Endothelial cell of umbilical vein (primary cell): ENCODE measurements at regions not wholly inside any gene's neighbourhood (a gene's known extent, or its start where the extent isn't known, plus 50 kb on each side); places are given as distances from the start of the nearest gene placed in this dataset.

Experiments used
- BruUV-seq: library from RNA; stranded (reverse); fragments of 400-500 nt; replicated peaks from 2 replicates; lab custom pipeline; 2021; lab: Mats Ljungman, UMichigan
- CTCF ChIA-PET: fragments of 300-600, 350-600 bp; sonication (Branson Sonifier 250); formaldehyde crosslinking; loops from one replicate; lab custom pipeline; 2021; ENCODE audit warnings: antibody characterized with exemption, inconsistent platforms; lab: Charles Lee
- POLR2A ChIA-PET: fragments of 300-600, 350-600 bp; sonication (Branson Sonifier 250); formaldehyde crosslinking; loops from one replicate; lab custom pipeline; 2021; ENCODE audit warnings: antibody characterized with exemption, inconsistent platforms; lab: Charles Lee
- DNase-seq: peaks from one replicate; pipeline ENCODE4 v3.0.0-alpha.2; 2011; ENCODE audit warnings: low read depth, low spot score
- FAIRE-seq: peaks from 2 replicates; lab custom pipeline; 2011; peaks lifted over from hg19 to GRCh38; lab: Jason Lieb, UNC
- H2AFZ ChIP-seq: 2 replicates; pipeline ENCODE4 v1.6.0; 2012; ENCODE audit warnings: low read depth, low read length, control low read depth, inconsistent platforms
- H3K27ac ChIP-seq: 2 replicates; pipeline ENCODE4 v1.5.1; 2011; ENCODE audit warnings: low read depth, mild to moderate bottlenecking, control low read depth, low read length, moderate library complexity; ENCODE audit not compliant: insufficient read depth
- H3K27me3 ChIP-seq, 2 experiments: 2 replicates each; pipeline versions ENCODE4 v1.6.0 to v1.6.1; 2011; ENCODE audit warnings: low read length in 2 of 2, mixed read lengths in 1 of 2; ENCODE audit not compliant: control insufficient read depth in 2 of 2, insufficient read depth in 2 of 2
- H3K36me3 ChIP-seq, 2 experiments: 2 replicates in 1 of 2; 3 replicates in 1 of 2; pipeline ENCODE4 v1.5.1; 2011; ENCODE audit warnings: low read length in 2 of 2, mild to moderate bottlenecking in 1 of 2, moderate library complexity in 1 of 2; ENCODE audit not compliant: control insufficient read depth in 2 of 2, insufficient read depth in 2 of 2; ENCODE audit errors: extremely low read depth in 1 of 2
- H3K4me1 ChIP-seq: 3 replicates; pipeline ENCODE4 v1.5.1; 2011; ENCODE audit warnings: mild to moderate bottlenecking, low read length; ENCODE audit not compliant: control insufficient read depth, insufficient read depth; ENCODE audit errors: extremely low read depth
- H3K4me2 ChIP-seq: 2 replicates; pipeline ENCODE4 v1.6.1; 2011; ENCODE audit warnings: low read length, control low read depth, mixed read lengths; ENCODE audit not compliant: insufficient read depth
- H3K4me3 ChIP-seq, 3 experiments: fragments of 200-600 bp in 1 of 3; sonication (generic), shearing (Covaris generic) in 1 of 3; replicated peaks in 1 of 3; 2 replicates each; pipeline ENCODE4 v1.5.1; 2011 to 2016; ENCODE audit warnings: control low read depth in 3 of 3, low read length in 3 of 3, mild to moderate bottlenecking in 2 of 3, inconsistent platforms in 1 of 3, low read depth in 1 of 3, moderate library complexity in 1 of 3; ENCODE audit not compliant: insufficient read depth in 1 of 3
- H3K79me2 ChIP-seq: 2 replicates; pipeline ENCODE4 v1.6.0; 2012; ENCODE audit warnings: low read length, inconsistent platforms; ENCODE audit not compliant: control insufficient read depth, insufficient read depth
- H3K9ac ChIP-seq: replicated peaks from 2 replicates; pipeline ENCODE3; 2011; ENCODE audit warnings: low read length, control low read depth; ENCODE audit not compliant: insufficient read depth; ENCODE audit errors: extremely low read depth
- H3K9me1 ChIP-seq: replicated peaks from 3 replicates; pipeline ENCODE4 v1.6.0; 2011; ENCODE audit warnings: mild to moderate bottlenecking, low read length; ENCODE audit not compliant: control insufficient read depth, insufficient read depth; ENCODE audit errors: extremely low read depth
- H3K9me3 ChIP-seq: replicated peaks from 2 replicates; pipeline ENCODE4 v1.5.1; 2012; ENCODE audit warnings: low read length, inconsistent platforms; ENCODE audit not compliant: control insufficient read depth, insufficient read depth
- H4K20me1 ChIP-seq: replicated peaks from 2 replicates; pipeline ENCODE3; 2011; ENCODE audit warnings: mild to moderate bottlenecking, low read length; ENCODE audit not compliant: control insufficient read depth, insufficient read depth; ENCODE audit errors: extremely low read depth
- EZH2 ChIP-seq: IDR thresholded peaks from 2 replicates; pipeline ENCODE4 v1.6.1; 2012; ENCODE audit warnings: borderline replicate concordance, low read depth, mild to moderate bottlenecking, moderate library complexity, low read length, inconsistent platforms; ENCODE audit not compliant: severe bottlenecking
- FOS ChIP-seq: IDR thresholded peaks from 2 replicates; pipeline ENCODE4 v1.6.1; 2011; ENCODE audit warnings: mild to moderate bottlenecking, low read length, moderate library complexity, borderline replicate concordance; ENCODE audit not compliant: insufficient read depth
- GATA2 ChIP-seq: IDR thresholded peaks from 2 replicates; pipeline ENCODE4 v1.7.0; 2011; ENCODE audit warnings: low read depth, mild to moderate bottlenecking, moderate library complexity, mixed read lengths, low read length; ENCODE audit not compliant: insufficient read length, insufficient read depth
- JUN ChIP-seq: IDR thresholded peaks from 2 replicates; pipeline ENCODE4 v1.6.1; 2011; ENCODE audit warnings: borderline replicate concordance, low read depth; ENCODE audit not compliant: insufficient read length, insufficient read depth
- MYC ChIP-seq: IDR thresholded peaks from one replicate; pipeline ENCODE4 v1.6.1; 2011; ENCODE audit warnings: mild to moderate bottlenecking, low read depth, low read length
- POLR2A ChIP-seq: IDR thresholded peaks from 2 replicates; pipeline ENCODE4 v1.6.1; 2012; ENCODE audit warnings: low read depth, mild to moderate bottlenecking, control low read depth, low read length
- POLR2AphosphoS5 ChIP-seq: IDR thresholded peaks from 2 replicates; pipeline ENCODE4 v1.6.1; 2012; ENCODE audit warnings: low read depth, mild to moderate bottlenecking, control low read depth, low read length, moderate library complexity; ENCODE audit not compliant: insufficient read depth
- dilution Hi-C: fragments of 300-500 bp; cut with MboI; formaldehyde crosslinking; loops from one replicate; pipeline ENCODE4 v1.15.0; 2019; ENCODE audit warnings: low sequenced_read_pairs; ENCODE audit not compliant: extremely low pct_ligation_motif_present
- intact Hi-C: fragments of 100-400 bp; cut with micrococcal nuclease; formaldehyde crosslinking; loops from one replicate; pipeline ENCODE4 v1.10.0; 2022
- TF ChIP-seq, protein P1 (sequence below): IDR thresholded peaks from 2 replicates; pipeline ENCODE4 v1.6.1; 2011; ENCODE audit not compliant: insufficient read depth, insufficient read length
- TF ChIP-seq, protein P2 (sequence below), 2 donors: IDR thresholded peaks; 1 replicate in 1 of 2; 2 replicates in 1 of 2; pipeline ENCODE4 v1.5.1; 2011; ENCODE audit warnings: low read length in 2 of 2, mild to moderate bottlenecking in 2 of 2, moderate library complexity in 2 of 2, control low read depth in 1 of 2, inconsistent platforms in 1 of 2, low read depth in 1 of 2; ENCODE audit not compliant: insufficient read depth in 1 of 2; ENCODE audit errors: extremely low read depth in 1 of 2

DNA sequence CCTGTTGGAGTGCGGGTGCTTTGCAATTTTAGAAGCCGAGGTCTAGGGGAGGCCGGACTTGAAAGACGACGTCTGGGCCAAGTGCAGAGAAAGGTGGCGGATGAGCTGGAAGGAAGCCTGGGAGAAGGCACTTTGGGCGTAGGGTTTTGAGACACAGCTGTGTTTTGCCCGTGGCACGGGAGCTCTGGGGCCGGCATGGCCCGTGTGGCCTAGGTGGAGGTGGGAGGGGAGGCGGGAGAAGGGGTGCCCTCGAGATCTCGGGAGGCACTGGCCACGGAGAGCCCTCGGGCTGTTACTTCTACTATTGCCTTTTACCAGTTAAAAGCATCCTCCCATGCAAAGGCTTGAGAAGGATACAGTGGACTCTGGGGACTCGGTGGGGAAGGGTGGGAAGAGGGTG, 161.9 kb downstream of the FOXL1 start:
- TF ChIP-seq JUN (no peak), EZH2 (no peak), POLR2AphosphoS5 (no peak), GATA2 (no peak), MYC (no peak), FOS (no peak), POLR2A (no peak)
- TF ChIP-seq, protein P1, sequence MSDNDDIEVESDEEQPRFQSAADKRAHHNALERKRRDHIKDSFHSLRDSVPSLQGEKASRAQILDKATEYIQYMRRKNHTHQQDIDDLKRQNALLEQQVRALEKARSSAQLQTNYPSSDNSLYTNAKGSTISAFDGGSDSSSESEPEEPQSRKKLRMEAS, result no peak
- TF ChIP-seq, protein P2, sequence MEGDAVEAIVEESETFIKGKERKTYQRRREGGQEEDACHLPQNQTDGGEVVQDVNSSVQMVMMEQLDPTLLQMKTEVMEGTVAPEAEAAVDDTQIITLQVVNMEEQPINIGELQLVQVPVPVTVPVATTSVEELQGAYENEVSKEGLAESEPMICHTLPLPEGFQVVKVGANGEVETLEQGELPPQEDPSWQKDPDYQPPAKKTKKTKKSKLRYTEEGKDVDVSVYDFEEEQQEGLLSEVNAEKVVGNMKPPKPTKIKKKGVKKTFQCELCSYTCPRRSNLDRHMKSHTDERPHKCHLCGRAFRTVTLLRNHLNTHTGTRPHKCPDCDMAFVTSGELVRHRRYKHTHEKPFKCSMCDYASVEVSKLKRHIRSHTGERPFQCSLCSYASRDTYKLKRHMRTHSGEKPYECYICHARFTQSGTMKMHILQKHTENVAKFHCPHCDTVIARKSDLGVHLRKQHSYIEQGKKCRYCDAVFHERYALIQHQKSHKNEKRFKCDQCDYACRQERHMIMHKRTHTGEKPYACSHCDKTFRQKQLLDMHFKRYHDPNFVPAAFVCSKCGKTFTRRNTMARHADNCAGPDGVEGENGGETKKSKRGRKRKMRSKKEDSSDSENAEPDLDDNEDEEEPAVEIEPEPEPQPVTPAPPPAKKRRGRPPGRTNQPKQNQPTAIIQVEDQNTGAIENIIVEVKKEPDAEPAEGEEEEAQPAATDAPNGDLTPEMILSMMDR (IDR thresholded peaks at IDR 0.05; ENCODE audit: extremely low read depth in 1 of 2, insufficient read depth in 1 of 2, low read depth in 1 of 2, low read length in 2 of 2), result no peak
- Histone ChIP-seq H3K36me3 (no peaks in the 10 kb centered on the region), H4K20me1 (no peaks in the 10 kb centered on the region), H3K9me3 (no peaks in the 10 kb centered on the region), H2AFZ (peak overlapping the region; percentile 67), H3K79me2 (no peaks in the 10 kb centered on the region), H3K9ac (peak overlapping the region; percentile 78), H3K4me2 (peak overlapping the region; percentile 63), H3K9me1 (no peaks in the 10 kb centered on the region), H3K27me3 (no peaks in the 10 kb centered on the region), H3K27ac (peak overlapping the region; percentile 96), H3K4me3 (no peak overlapping the region), H3K4me1 (peaks cover 19% of the 10 kb centered on the region)
- no peak for FAIRE-seq
- CTCF ChIA-PET, result interaction anchor here (1.1 to 1.3 kb wide), 2 partner anchors 75 to 322 kb away, joined by 3 read pairs; no protein-coding TSS in a partner anchor
- POLR2A ChIA-PET, result no interaction called here
- BruUV-seq, result no TSS peak
- DNase-seq, result no peak
- dilution Hi-C loops, result no loop called here
- intact Hi-C loops, result loop anchor here (2.0 kb wide), 2 partner anchors 57 to 135 kb away; no protein-coding TSS in a partner anchor
